ENCODE measurements at regions not wholly inside any gene's neighbourhood (a gene's known extent, or its start where the extent isn't known, plus 50 kb on each side); places are given as distances from the start of the nearest gene placed in this dataset.

GRCh38 chrX:104370089-104370488 is 115.4 kb upstream of the ESX1 start:
- Histone ChIP-seq H3K36me3 (ENCODE audit: control insufficient read depth in 2 of 4, insufficient read depth in 4 of 4, low read length in 3 of 4) (no peaks in the 10 kb centered on the region), H3K23ac (ENCODE audit: insufficient read length) (no peak overlapping the region), H3K4me3 (ENCODE audit: extremely low read depth in 1 of 4, insufficient read depth in 2 of 4, low read depth in 3 of 4, low read length in 4 of 4) (no peak overlapping the region), H3K18ac (ENCODE audit: extremely low read depth, low read length) (no peak overlapping the region), H4K8ac (ENCODE audit: extremely low read depth, insufficient read depth, low read length) (no peak overlapping the region), H2BK12ac (ENCODE audit: low read depth, low read length) (no peak overlapping the region), H2AFZ (ENCODE audit: low read length) (no peak overlapping the region), H2AK5ac (ENCODE audit: low read depth, low read length) (no peak overlapping the region), H3K9me3 (ENCODE audit: insufficient read depth in 2 of 2, low read depth in 1 of 2, low read length in 1 of 2) (no peaks in the 10 kb centered on the region), H2BK5ac (ENCODE audit: low read depth, low read length) (no peak overlapping the region), H2BK120ac (replicated peaks; ENCODE audit: low read depth, low read length) (no peak overlapping the region), H4K91ac (replicated peaks; ENCODE audit: insufficient read length, low read length) (no peak overlapping the region), H3K4me2 (ENCODE audit: insufficient read depth in 1 of 2, low read depth in 2 of 2, low read length in 2 of 2) (no peak overlapping the region), H2BK20ac (ENCODE audit: low read length) (no peak overlapping the region), H3K23me2 (ENCODE audit: low read depth, low read length) (no peaks in the 10 kb centered on the region), H3K9ac (replicated peaks in 1 of 4; ENCODE audit: extremely low read depth in 1 of 4, low read depth in 3 of 4, low read length in 3 of 4) (no peak overlapping the region), H3K56ac (replicated peaks; ENCODE audit: insufficient read length, low read depth, low read length) (no peak overlapping the region), H2BK15ac (ENCODE audit: low read length) (no peak overlapping the region), H3K4ac (replicated peaks; ENCODE audit: insufficient read length, low read depth, low read length) (no peak overlapping the region), H3K27ac (ENCODE audit: low read depth, low read length) (no peak overlapping the region), H3K27me3 (replicated peaks in 1 of 4; ENCODE audit: control insufficient read depth in 3 of 4, extremely low read depth in 1 of 4, insufficient read depth in 3 of 4, low read length in 3 of 4) (no peaks in the 10 kb centered on the region), H3K4me1 (replicated peaks in 1 of 4; ENCODE audit: control insufficient read depth in 3 of 4, insufficient read depth in 4 of 4, low read length in 3 of 4) (no peaks in the 10 kb centered on the region), H3K79me2 (ENCODE audit: control insufficient read depth in 1 of 2, insufficient read depth in 2 of 2, low read length in 2 of 2) (no peaks in the 10 kb centered on the region), H4K5ac (ENCODE audit: insufficient read length, low read depth, low read length) (no peak overlapping the region), H3K79me1 (ENCODE audit: low read depth, low read length) (no peaks in the 10 kb centered on the region), H3K14ac (ENCODE audit: insufficient read length) (no peak overlapping the region), H4K20me1 (replicated peaks in 1 of 2; ENCODE audit: control insufficient read depth in 1 of 2, insufficient read depth in 2 of 2, low read length in 2 of 2) (no peaks in the 10 kb centered on the region)
- DNase-seq (ENCODE audit: low read depth in 1 of 2, low spot score in 2 of 2) (no peak), FAIRE-seq (peak; percentile 75)
- CTCF ChIA-PET (ENCODE audit: partially characterized antibody), result interaction anchor here (0.6 to 1.4 kb wide), 7 partner anchors 9 to 820 kb away, joined by 3 to 4 read pairs (median 3); no protein-coding TSS in a partner anchor
- TF ChIP-seq SP4 (IDR thresholded peaks at IDR 0.05; ENCODE audit: low read length), result no peak
- no peak for TF ChIP-seq POLR2AphosphoS5 (IDR thresholded peaks at IDR 0.05; ENCODE audit: low read depth, low read length)
- peak; percentile 26 to 46 (median 31); a peak in 3 of 4 replicates for TF ChIP-seq CTCF (IDR thresholded peaks at IDR 0.05; ENCODE audit: control extremely low read depth in 1 of 3, insufficient read depth in 1 of 3, low read depth in 1 of 3, low read length in 3 of 3)
- TF ChIP-seq SP2 (IDR thresholded peaks at IDR 0.05; ENCODE audit: low read length), result no peak
- no peak for TF ChIP-seq RNF2 (IDR thresholded peaks at IDR 0.05; ENCODE audit: borderline replicate concordance, low read depth, low read length, missing control alignments, poor library complexity, severe bottlenecking)
- POLR2A ChIA-PET (ENCODE audit: partially characterized antibody), result no interaction called here
- 74% methylated on average over 2 of the region's 2 CpGs; no CpG with 5 or more reads in 1 of the 2 experiments for WGBS, 2 experiments (ENCODE audit: extremely low coverage in 1 of 2, insufficient coverage in 1 of 2, insufficient read length in 1 of 2, insufficient replicate concordance in 2 of 2, low coverage in 1 of 2, low lambda C conversion rate in 2 of 2, missing lambda C conversion rate in 1 of 2)

All from H1 (cell line).